ENCODE measurements at regions not wholly inside any gene's neighbourhood (a gene's known extent, or its start where the extent isn't known, plus 50 kb on each side); places are given as distances from the start of the nearest gene placed in this dataset.

DNA sequence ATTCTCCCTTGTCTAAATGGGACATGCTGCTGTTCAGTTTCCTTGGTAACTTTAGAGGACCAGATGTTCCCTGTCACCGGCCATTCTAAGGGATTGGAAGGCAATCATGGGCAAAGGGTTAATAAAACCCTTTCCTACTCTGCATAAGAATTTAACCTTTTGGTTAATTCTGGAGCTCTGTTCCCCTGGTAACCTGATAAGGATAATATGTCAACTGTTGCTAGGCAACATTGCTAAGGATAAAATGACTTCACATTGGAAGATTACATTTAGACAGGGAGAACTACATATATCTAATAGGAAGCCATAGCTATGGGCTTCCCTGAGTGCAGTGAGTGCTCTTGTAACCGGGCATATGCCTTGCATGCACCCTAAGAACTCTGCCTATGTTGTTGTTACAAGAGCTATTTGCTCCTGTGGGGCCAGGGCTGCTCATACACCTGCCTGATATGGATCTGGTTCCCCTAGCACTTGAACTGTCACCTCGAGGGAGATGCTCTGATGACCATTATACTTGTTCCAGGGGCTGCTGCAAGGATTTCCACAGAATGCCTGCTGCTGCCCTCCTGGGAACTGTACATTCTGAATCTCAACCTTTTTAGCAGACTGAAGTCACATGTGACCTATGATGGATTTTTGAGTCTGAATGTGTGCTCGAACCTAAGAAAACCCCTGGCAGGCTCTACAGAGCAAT lies 326.3 kb upstream of the PDZRN3 start:
- Histone ChIP-seq H3K4me3 (ENCODE audit: low read length) (no peak overlapping the region), H3K27me3 (ENCODE audit: insufficient read depth, low read length) (no peaks in the 10 kb centered on the region), H3K4me1 (ENCODE audit: insufficient read depth, low read length) (peaks cover 40% of the 10 kb centered on the region), H2AFZ (ENCODE audit: low read depth, low read length) (no peak overlapping the region), H3K9me3 (ENCODE audit: low read length) (no peaks in the 10 kb centered on the region), H3K36me3 (ENCODE audit: insufficient read depth, low read length) (no peaks in the 10 kb centered on the region)

GRCh38 chr3:73945541-73945940 lies 320.8 kb upstream of the PDZRN3 start:
- Histone ChIP-seq H3K27me3 (ENCODE audit: insufficient read depth, low read length) (no peaks in the 10 kb centered on the region), H3K4me3 (ENCODE audit: low read length) (no peak overlapping the region), H3K36me3 (ENCODE audit: insufficient read depth, low read length) (no peaks in the 10 kb centered on the region), H2AFZ (ENCODE audit: low read depth, low read length) (no peak overlapping the region), H3K4me1 (ENCODE audit: insufficient read depth, low read length) (peaks cover 24% of the 10 kb centered on the region), H3K9me3 (ENCODE audit: low read length) (no peaks in the 10 kb centered on the region)

DNA sequence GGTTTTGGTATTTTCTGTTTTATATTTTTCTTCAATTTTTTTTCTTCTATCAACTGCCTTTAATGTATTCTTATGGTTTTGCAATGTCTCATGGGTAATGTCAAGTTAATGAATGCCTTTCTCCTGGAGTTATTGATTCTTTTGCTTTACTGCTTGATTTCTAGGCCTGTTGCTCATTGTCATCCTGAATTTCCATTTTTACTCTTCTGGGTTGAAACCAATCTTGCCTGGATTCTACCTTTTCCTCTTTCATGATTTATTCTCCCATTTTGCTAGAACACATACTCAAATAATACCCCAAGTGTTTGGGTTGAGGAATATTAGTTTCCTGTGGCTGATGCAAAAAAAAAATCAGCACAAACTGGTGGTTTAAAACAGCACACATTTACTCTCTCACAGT lies 315.2 kb upstream of the PDZRN3 start:
- Histone ChIP-seq H3K27me3 (ENCODE audit: insufficient read depth, low read length) (no peaks in the 10 kb centered on the region), H3K4me3 (ENCODE audit: low read length) (no peak overlapping the region), H3K4me1 (ENCODE audit: insufficient read depth, low read length) (peaks cover 8% of the 10 kb centered on the region), H3K9me3 (ENCODE audit: low read length) (no peaks in the 10 kb centered on the region), H3K36me3 (ENCODE audit: insufficient read depth, low read length) (no peaks in the 10 kb centered on the region), H2AFZ (ENCODE audit: low read depth, low read length) (no peak overlapping the region)

GRCh38 chr3:73933585-73933984 lies 308.8 kb upstream of the PDZRN3 start:
- Histone ChIP-seq H3K9me3 (ENCODE audit: low read length) (no peaks in the 10 kb centered on the region), H2AFZ (ENCODE audit: low read depth, low read length) (no peak overlapping the region), H3K4me3 (ENCODE audit: low read length) (no peak overlapping the region), H3K36me3 (ENCODE audit: insufficient read depth, low read length) (no peaks in the 10 kb centered on the region), H3K4me1 (ENCODE audit: insufficient read depth, low read length) (no peaks in the 10 kb centered on the region), H3K27me3 (ENCODE audit: insufficient read depth, low read length) (no peaks in the 10 kb centered on the region)

DNA sequence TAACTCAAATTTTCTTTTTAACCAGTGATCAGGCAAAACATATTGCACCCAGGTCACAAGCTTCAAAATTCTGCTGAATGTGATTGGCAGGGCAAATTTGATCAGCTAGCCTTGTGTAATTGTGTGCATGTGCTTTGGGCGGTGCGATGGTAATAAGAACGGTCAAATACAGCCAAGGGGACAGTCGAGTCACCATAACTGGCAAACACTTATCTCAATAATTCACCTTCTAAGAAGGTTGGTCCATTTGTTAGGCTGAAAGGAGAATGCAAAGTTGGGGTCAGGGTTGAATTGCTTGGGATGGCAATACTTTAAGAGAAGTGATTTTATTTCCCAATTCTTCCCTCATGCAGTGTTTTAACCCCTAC lies 302.4 kb upstream of the PDZRN3 start:
- H2AFZ ChIP-seq (ENCODE audit: low read depth, low read length): no peak overlapping the region
- no peak overlapping the region for H3K4me3 ChIP-seq (ENCODE audit: low read length)
- no peaks in the 10 kb centered on the region for H3K27me3 ChIP-seq (ENCODE audit: insufficient read depth, low read length)
- H3K9me3 ChIP-seq (ENCODE audit: low read length): no peaks in the 10 kb centered on the region
- H3K4me1 ChIP-seq (ENCODE audit: insufficient read depth, low read length): no peaks in the 10 kb centered on the region
- no peaks in the 10 kb centered on the region for H3K36me3 ChIP-seq (ENCODE audit: insufficient read depth, low read length)

GRCh38 chr3:73926360-73927202 lies 301.8 kb upstream of the PDZRN3 start:
- H2AFZ ChIP-seq (ENCODE audit: low read depth, low read length): no peak overlapping the region
- H3K4me3 ChIP-seq (ENCODE audit: low read length): no peak overlapping the region
- no peaks in the 10 kb centered on the region for H3K4me1 ChIP-seq (ENCODE audit: insufficient read depth, low read length)
- H3K36me3 ChIP-seq (ENCODE audit: insufficient read depth, low read length): no peaks in the 10 kb centered on the region
- no peaks in the 10 kb centered on the region for H3K9me3 ChIP-seq (ENCODE audit: low read length)
- H3K27me3 ChIP-seq (ENCODE audit: insufficient read depth, low read length): no peaks in the 10 kb centered on the region

DNA sequence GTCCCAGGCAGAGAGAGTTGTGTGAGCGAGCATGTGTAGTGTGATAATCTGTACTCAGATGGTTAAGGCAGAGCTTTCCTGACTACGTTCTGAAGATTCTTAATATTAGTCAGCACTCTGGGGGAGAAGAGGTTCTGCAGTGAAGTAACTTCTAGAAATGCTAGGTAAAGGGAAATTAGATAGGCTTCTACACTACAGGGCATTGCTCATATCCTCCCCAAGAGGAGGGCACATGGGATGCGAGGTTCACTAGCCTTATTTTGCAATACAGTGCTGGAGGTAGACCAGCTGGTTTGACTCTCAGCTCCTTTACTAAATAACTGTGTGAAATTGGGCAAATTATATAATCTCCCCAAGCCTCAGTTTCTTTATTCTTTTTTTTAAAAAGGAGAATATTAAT lies 300.3 kb upstream of the PDZRN3 start:
- H3K4me3 ChIP-seq (ENCODE audit: low read length): no peak overlapping the region
- no peaks in the 10 kb centered on the region for H3K4me1 ChIP-seq (ENCODE audit: insufficient read depth, low read length)
- no peaks in the 10 kb centered on the region for H3K36me3 ChIP-seq (ENCODE audit: insufficient read depth, low read length)
- H3K9me3 ChIP-seq (ENCODE audit: low read length): no peaks in the 10 kb centered on the region
- no peaks in the 10 kb centered on the region for H3K27me3 ChIP-seq (ENCODE audit: insufficient read depth, low read length)
- no peak overlapping the region for H2AFZ ChIP-seq (ENCODE audit: low read depth, low read length)

DNA sequence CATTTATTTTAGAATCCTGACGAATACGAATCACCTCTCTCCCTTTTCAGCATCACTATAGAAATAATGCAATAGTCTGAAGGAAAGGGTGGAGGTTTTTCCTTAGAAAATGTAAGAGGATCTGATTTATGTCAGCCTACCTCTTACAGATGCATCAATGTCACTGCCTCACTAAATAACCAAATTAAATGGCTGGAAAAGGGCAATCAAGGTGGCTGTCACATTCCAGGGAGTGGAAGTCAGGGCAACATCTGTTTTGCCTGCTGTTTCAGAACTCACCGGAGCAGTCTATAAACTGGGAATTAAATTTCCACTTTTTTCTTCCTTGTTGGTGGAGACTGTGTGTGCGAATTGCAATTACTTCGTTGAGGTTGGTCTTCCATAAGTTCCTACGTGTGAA lies 299.3 kb upstream of the PDZRN3 start:
- H3K4me3 ChIP-seq (ENCODE audit: low read length): no peak overlapping the region
- H3K4me1 ChIP-seq (ENCODE audit: insufficient read depth, low read length): no peaks in the 10 kb centered on the region
- H3K36me3 ChIP-seq (ENCODE audit: insufficient read depth, low read length): no peaks in the 10 kb centered on the region
- no peaks in the 10 kb centered on the region for H3K27me3 ChIP-seq (ENCODE audit: insufficient read depth, low read length)
- no peaks in the 10 kb centered on the region for H3K9me3 ChIP-seq (ENCODE audit: low read length)
- no peak overlapping the region for H2AFZ ChIP-seq (ENCODE audit: low read depth, low read length)

DNA sequence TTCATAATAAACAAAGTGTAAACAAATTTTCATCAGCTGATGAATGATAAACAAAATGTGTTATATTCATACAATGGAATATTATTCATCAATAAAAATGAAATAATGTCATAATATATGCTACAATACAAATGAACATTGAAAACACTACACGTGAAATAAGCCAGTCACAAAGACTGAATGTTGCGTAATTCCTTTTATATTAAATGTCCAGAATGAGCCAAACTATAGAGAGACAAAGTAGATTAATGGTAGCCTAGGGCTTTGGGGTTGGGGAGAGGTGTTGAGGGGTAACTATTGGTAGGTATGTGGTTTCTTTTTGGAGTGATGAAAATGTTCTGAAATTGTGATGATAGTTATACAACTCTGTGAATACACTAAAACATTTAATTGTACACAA lies 292.9 kb upstream of the PDZRN3 start:
- Histone ChIP-seq H2AFZ (ENCODE audit: low read depth, low read length) (no peak overlapping the region), H3K4me3 (ENCODE audit: low read length) (no peak overlapping the region)

GRCh38 chr3:73915886-73916285 lies 291.1 kb upstream of the PDZRN3 start:
- Histone ChIP-seq H3K9me3 (ENCODE audit: low read length) (no peaks in the 10 kb centered on the region), H3K4me1 (ENCODE audit: insufficient read depth, low read length) (no peaks in the 10 kb centered on the region), H3K36me3 (ENCODE audit: insufficient read depth, low read length) (no peaks in the 10 kb centered on the region), H3K27me3 (ENCODE audit: insufficient read depth, low read length) (no peaks in the 10 kb centered on the region), H3K4me3 (ENCODE audit: low read length) (no peak overlapping the region), H2AFZ (ENCODE audit: low read depth, low read length) (no peak overlapping the region)

More for the DNA sequence above, 292.9 kb upstream of the PDZRN3 start:
- Histone ChIP-seq H3K27me3 (ENCODE audit: insufficient read depth, low read length) (no peaks in the 10 kb centered on the region), H3K9me3 (ENCODE audit: low read length) (no peaks in the 10 kb centered on the region), H3K36me3 (ENCODE audit: insufficient read depth, low read length) (no peaks in the 10 kb centered on the region), H3K4me1 (ENCODE audit: insufficient read depth, low read length) (no peaks in the 10 kb centered on the region)

- no peak overlapping the region for H3K4me3 ChIP-seq (ENCODE audit: low read length)
- H3K4me1 ChIP-seq (ENCODE audit: insufficient read depth, low read length): no peaks in the 10 kb centered on the region
Measured at GRCh38 chr3:73908218-73908617, 283.5 kb upstream of the PDZRN3 start.

GRCh38 chr3:73901686-73902085 lies 276.9 kb upstream of the PDZRN3 start:
- no peaks in the 10 kb centered on the region for H3K9me3 ChIP-seq (ENCODE audit: low read length)
- no peak overlapping the region for H2AFZ ChIP-seq (ENCODE audit: low read depth, low read length)
- H3K4me3 ChIP-seq (ENCODE audit: low read length): no peak overlapping the region
- H3K36me3 ChIP-seq (ENCODE audit: insufficient read depth, low read length): no peaks in the 10 kb centered on the region
- H3K4me1 ChIP-seq (ENCODE audit: insufficient read depth, low read length): no peaks in the 10 kb centered on the region
- H3K27me3 ChIP-seq (ENCODE audit: insufficient read depth, low read length): no peaks in the 10 kb centered on the region

More at GRCh38 chr3:73908218-73908617, 283.5 kb upstream of the PDZRN3 start:
- no peaks in the 10 kb centered on the region for H3K36me3 ChIP-seq (ENCODE audit: insufficient read depth, low read length)
- H3K27me3 ChIP-seq (ENCODE audit: insufficient read depth, low read length): no peaks in the 10 kb centered on the region
- H3K9me3 ChIP-seq (ENCODE audit: low read length): no peaks in the 10 kb centered on the region
- H2AFZ ChIP-seq (ENCODE audit: low read depth, low read length): no peak overlapping the region

DNA sequence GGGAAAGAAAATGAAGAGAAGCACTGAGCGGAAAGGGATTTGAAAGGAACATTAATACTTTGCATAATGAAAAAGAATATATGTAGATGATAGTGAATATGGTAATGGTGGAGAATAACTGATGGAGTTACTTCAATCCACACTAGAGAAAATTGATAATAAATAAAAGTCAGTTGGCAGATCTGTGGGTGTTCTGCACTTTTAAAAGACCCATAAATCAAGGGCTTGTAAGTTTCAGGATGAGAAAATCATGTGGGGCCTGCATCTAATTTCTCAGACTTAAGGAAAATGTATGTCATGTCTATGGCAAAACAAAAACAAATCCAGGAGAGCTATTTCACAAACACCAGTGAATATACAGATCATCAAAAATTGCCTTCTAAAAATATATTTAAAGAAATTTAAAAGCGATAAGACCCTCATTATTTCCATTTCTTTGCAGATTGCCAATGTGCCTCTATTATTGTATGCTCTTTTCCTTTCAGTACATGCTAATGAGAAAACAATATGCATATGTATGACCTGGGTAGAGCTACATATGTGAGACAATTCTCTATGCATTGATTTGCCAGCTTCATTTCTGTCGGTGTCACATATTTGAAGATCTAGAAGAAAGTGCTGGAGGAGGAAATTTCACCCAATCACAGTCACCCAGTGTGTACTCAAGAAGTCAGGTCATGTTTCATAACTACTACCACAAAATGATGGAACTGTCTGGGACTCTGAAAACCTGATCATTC lies 269.9 kb upstream of the PDZRN3 start:
- H3K36me3 ChIP-seq (ENCODE audit: insufficient read depth, low read length): no peaks in the 10 kb centered on the region
- H3K9me3 ChIP-seq (ENCODE audit: low read length): no peaks in the 10 kb centered on the region
- no peaks in the 10 kb centered on the region for H3K27me3 ChIP-seq (ENCODE audit: insufficient read depth, low read length)
- H2AFZ ChIP-seq (ENCODE audit: low read depth, low read length): no peak overlapping the region
- H3K4me3 ChIP-seq (ENCODE audit: low read length): no peak overlapping the region
- H3K4me1 ChIP-seq (ENCODE audit: insufficient read depth, low read length): peaks cover 2% of the 10 kb centered on the region

All from neuron (in vitro differentiated cells).